AML-193 (cell line): ENCODE measurements at regions not wholly inside any gene's neighbourhood (a gene's known extent, or its start where the extent isn't known, plus 50 kb on each side); places are given as distances from the start of the nearest gene placed in this dataset.

ENCODE experiments used
- DNase-seq, 2 experiments: peaks; one replicate each; lab custom pipeline; 2025; lab: John Stamatoyannopoulos, UW

- DNase-seq = no peak
These were observed 623.0 kb upstream of the CHORDC1 start for GRCh38 chr11:90845799-90846198.

DNA sequence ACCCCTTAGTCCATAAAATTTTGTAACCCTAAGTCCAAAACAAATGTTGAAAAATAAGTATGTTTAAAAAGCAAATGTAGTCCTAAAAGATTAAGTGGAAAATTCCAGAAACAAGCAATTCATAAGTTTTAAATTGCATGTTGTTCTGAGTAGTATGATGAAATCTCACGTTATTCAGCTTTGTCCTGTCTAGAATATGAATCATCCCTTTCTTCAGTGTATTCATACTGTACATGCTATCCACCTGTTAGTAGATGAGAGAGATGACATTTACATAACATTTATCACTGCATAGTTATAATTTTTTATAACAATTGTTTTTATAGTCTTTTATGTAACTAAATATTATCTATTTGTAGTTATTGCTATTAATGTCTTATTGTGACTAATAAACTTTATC, 622.3 kb upstream of the CHORDC1 start:
- no peak for DNase-seq

DNA sequence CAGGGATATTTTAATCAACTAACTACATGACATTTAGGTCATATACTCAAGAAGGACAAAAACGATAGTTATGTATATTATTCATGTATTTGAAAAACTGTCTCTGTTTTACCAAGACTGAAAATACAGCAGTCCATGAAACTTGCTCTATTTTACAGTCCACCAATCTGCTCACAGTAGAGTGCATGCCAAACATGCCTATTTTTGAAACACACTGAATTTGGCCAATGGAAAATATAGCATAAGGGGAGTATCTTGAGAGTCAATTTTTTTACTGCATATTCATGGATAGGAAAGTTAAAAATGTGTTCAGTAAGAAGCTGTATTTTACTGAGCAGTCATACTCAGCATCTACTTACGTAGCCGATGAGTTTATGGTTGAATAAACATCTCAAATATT, 621.2 kb upstream of the CHORDC1 start:
- DNase-seq = no peak

- DNase-seq = no peak
These were observed 619.8 kb upstream of the CHORDC1 start for GRCh38 chr11:90842681-90843080.

- DNase-seq = no peak
These were observed 617.2 kb upstream of the CHORDC1 start for GRCh38 chr11:90840071-90840470.

DNA sequence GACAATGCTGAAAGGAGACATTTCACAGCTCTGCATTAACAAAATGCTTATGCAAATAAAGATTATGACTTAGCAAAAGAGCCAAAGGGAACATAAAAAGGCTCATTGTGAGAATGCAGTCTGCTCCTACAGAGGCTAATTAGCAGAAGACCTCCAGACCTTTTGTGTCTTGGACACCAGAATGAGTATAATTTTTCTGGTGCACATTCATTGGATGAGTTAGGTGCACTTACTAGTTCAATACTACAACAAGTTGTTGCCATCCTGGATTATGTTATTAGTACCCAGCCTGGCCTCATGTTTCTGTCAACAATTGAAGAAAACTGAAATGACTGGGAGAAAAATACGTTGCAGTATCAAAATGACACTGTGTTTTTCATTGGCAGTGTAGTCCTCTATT, 613.2 kb upstream of the CHORDC1 start:
- no peak for DNase-seq

DNA sequence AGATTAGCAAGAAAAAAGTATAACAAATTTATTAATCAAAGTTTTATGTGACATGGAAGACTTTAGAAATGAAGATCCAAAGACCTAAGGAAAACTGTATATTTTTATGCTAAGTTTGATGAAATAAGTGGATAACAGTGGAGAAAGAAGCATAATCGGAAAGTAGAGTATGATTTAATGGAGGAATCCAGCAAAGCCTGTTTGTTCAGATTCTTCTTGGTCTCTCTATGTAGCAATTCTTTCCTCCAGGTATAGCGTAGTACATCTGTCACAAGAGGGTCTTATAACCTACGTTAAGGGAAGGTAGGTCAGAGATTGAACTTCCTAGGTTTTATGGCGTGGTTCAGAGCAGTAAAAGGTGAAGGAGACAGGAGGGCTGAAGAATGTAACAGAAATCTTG, 600.6 kb upstream of the CHORDC1 start:
- no peak for DNase-seq

DNA sequence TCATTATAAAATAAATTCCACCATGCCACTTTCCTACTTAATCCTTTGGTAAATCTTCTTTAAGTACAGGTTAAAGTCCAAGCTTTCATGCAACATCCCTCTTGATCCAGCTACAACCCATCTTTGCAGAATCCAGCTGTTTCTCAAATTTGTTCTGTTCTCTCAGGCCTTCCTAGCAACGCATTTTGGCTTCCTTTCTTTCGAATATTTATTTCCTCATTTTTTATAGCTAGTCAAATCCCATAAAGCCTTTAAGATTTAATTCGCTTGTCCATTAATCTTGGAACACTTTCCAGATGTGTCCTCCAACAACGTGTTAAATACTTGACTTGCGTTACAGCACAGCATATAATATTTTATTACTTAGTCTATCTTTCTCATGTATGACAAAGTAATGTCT, 600.1 kb upstream of the CHORDC1 start:
- no peak for DNase-seq

- no peak for DNase-seq
These were observed 595.4 kb upstream of the CHORDC1 start for GRCh38 chr11:90818196-90818745.

DNA sequence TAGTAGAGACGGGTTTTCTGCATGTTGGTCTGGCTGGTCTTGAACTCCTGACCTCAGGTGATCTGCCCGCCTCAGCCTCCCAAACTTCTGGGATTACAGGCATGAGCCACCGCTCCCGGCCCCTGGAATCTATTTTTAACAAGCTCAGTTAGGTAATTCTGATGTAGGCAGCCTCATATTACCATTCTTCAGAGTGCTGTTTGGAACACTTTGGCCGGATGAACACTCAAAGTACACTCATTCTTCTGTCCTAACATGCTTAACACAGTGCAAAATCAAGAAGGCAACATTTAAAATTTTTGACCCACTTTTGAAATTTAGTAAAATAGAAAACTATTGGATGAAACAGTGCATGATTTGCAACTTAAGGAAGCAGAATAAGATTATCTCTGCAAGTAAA, 586.7 kb upstream of the CHORDC1 start:
- DNase-seq = no peak

DNA sequence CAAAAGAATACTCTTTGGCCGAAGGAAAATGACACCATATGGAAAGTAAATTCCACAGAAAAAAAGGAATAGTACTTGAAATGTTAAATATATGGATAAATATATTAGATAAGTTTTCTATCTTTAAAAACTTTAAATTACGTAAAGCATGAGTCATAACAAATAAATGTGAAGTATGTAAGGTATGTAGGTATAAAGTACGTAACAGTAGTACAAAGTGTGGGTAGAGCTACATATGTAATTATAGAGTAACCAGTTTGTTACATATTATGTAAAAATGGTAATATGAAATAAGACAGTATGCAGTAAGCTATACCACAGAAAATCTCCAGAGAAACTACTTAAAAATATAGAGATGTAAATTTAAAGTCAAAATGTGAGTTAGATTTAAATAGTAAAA, 582.3 kb upstream of the CHORDC1 start:
- no peak for DNase-seq

DNA sequence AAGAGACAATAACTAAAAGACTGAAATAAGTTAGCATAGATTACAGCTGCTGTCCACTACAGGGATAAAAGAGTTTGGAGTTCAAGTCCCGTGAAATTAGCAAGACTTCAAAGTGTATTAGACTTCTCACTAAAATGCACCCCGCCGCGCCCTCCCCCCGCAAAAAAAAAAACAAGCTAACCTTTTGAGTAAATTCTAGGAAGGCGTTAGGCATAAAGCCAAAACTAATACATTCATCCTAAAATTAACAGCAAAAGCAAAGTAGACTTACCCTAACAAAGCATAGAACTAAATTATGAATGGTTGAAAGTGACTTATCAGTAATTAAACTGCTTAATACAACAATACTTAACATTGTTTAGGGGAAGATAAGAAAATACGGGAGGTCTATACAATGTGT, 581.0 kb upstream of the CHORDC1 start:
- no peak for DNase-seq

DNA sequence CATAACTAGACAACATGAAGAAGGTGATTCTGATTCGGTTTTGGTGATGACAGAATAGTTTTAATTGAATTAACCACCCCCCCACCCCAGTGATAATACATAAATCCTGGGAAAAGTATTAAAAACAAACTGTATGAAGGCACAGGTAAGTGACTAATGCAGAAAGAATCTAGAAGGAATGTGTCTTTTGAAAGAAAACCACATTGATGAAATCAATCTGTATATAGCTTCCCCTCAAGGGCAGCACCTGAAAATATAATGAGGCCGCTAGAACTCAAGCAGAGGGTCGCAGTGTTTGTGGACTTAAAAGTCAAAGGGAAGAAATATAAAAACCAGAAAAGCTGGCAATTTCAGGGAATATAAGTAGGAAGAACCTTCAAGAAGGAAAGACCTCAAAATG, 580.5 kb upstream of the CHORDC1 start:
- no peak for DNase-seq

DNA sequence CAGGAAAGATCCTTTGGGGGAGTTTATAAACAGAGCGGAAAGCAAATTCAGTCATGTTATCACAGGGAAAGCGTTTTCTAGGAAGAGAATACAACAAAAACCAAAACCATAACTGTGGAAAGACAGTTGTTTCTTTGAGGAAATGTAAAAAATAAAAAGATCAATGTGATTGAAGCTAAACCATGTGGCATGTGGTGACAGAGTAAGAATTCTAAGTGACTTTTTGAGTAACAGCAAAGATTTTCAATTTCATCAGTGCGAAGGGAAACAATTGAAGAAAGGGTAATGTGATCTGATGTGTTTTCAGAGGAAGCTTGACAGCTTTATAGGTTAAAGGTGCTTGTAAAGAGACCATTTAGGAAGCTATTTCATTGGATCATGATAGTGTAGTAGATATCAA, 575.9 kb upstream of the CHORDC1 start:
- DNase-seq = no peak

- DNase-seq = no peak
These were observed 572.9 kb upstream of the CHORDC1 start for GRCh38 chr11:90795746-90796145.

- no peak for DNase-seq
These were observed 566.1 kb upstream of the CHORDC1 start for GRCh38 chr11:90788961-90789360.

- no peak for DNase-seq
These were observed 561.5 kb upstream of the CHORDC1 start for GRCh38 chr11:90784241-90784814.

GRCh38 chr11:90783111-90783510, 560.3 kb upstream of the CHORDC1 start:
- DNase-seq = no peak

DNA sequence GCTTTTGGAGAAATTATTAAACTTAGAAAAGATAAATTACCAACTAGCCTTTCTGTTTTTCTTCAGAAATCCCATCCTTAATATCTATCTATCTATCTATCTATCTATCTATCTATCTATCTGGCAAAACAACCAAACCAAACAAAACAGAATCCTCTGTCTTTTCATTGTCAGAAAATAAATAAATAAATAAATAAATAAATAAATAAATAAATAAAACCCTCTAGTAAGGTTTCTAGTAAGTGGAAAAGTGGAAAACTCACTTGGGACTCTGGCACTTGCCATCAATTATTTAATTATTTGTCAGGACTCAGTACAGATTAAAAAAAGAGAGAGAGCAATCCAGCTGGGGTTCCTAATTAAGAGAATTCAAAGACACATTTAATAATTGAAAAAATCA, 556.2 kb upstream of the CHORDC1 start:
- DNase-seq = no peak

DNA sequence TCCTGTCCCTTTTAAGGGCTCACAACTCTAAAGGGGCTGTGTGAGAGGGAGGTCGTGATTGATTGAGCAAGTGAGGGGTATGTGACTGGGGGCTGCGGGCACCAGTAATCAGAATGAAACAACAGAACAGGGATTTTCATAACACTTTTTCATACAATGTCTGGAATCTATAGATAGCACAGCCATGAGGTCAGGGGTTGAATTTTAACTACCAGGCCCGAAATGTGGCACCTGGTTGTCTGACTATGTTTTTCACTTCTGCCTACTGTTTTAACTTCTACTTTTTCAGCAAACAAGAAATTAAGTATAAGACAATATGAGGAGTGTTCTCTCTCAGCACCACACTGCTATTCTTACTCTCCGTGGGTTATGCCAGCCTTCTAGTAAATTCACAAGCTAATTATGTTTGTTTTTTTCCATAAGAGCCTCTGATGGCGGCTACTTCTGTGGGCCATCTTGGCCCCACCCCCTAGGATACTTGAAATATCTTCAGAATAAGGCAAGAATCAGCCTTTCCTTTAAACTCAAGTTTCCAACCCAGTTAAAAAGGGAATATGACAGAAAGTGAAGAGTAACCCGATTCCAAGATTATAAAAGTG, 552.8 kb upstream of the CHORDC1 start:
- DNase-seq = no peak

GRCh38 chr11:90774727-90775566, 552.1 kb upstream of the CHORDC1 start:
- no peak for DNase-seq

DNA sequence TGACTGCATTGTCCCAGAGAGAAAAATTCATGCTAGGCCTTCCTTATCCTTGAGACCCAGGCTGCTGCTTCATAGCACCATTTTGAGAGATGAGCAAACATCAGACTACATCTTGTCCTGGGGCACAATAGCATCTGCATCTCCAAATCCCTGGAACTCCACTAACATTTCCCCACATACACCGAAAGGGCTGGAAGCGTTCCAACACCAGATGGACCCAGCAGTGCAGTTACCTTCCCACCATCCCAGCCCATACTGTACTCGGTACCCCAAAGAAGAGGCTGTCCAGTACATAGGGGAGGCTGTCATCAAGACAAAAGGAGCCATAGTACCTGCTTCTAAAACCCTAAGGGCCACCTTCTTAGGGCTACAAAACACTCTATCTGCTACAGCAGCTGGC, 547.2 kb upstream of the CHORDC1 start:
- DNase-seq = no peak

DNA sequence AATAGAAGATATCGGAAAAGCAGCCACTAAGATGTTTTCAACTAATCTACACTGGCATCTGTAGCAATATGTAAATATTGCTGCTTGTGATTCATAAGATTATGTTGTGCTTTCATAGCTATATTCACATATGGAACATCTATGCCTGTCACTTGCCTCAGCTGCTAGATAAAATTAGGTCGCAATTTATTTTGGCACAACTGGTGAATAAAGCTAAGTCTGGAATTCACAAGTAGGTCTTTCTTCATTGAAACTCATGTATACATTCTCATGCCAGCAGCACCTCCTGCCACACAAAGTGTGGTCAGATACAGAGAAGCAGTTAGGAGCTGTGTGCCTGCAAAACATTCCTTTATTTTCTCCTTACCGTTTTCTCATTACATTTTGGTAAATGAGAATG, 543.3 kb upstream of the CHORDC1 start:
- no peak for DNase-seq
